ENCODE measurements at regions not wholly inside any gene's neighbourhood (a gene's known extent, or its start where the extent isn't known, plus 50 kb on each side); places are given as distances from the start of the nearest gene placed in this dataset.

- no peak for DNase-seq
These were observed 361.3 kb downstream of the PLPP3 start for GRCh38 chr1:56218023-56218422.

- peak in 1 of 14 donors; percentile 5 for DNase-seq
These were observed 363.1 kb downstream of the PLPP3 start for GRCh38 chr1:56216218-56216617.

GRCh38 chr1:56215771-56216170 lies 363.6 kb downstream of the PLPP3 start:
- DNase-seq = no peak

- no peak for DNase-seq
These were observed 364.3 kb downstream of the PLPP3 start for GRCh38 chr1:56215086-56215485.

- DNase-seq = no peak
These were observed 366.3 kb downstream of the PLPP3 start for GRCh38 chr1:56213068-56213467.

GRCh38 chr1:56212143-56212542 lies 367.2 kb downstream of the PLPP3 start:
- DNase-seq = no peak

- no peak for DNase-seq
These were observed 373.0 kb downstream of the PLPP3 start for GRCh38 chr1:56206391-56206790.

- no peak for DNase-seq
These were observed 375.2 kb downstream of the PLPP3 start for GRCh38 chr1:56204206-56204605.

GRCh38 chr1:56202796-56203492 lies 376.4 kb downstream of the PLPP3 start:
- no peak for DNase-seq

- DNase-seq = no peak
These were observed 377.2 kb downstream of the PLPP3 start for GRCh38 chr1:56202186-56202585.

- no peak for DNase-seq
These were observed 378.5 kb downstream of the PLPP3 start for GRCh38 chr1:56200896-56201295.

- DNase-seq = no peak
These were observed 378.9 kb downstream of the PLPP3 start for GRCh38 chr1:56200442-56200841.

GRCh38 chr1:56199956-56200355 lies 379.4 kb downstream of the PLPP3 start:
- no peak for DNase-seq

GRCh38 chr1:56199061-56199460 lies 380.3 kb downstream of the PLPP3 start:
- no peak for DNase-seq

- no peak for DNase-seq
These were observed 381.4 kb downstream of the PLPP3 start for GRCh38 chr1:56197946-56198345.

- no peak for DNase-seq
These were observed 382.5 kb downstream of the PLPP3 start for GRCh38 chr1:56196839-56197238.

- DNase-seq = no peak
These were observed 384.6 kb downstream of the PLPP3 start for GRCh38 chr1:56194701-56195300.

- no peak for DNase-seq
These were observed 385.7 kb downstream of the PLPP3 start for GRCh38 chr1:56193656-56194055.

GRCh38 chr1:56191369-56191768 lies 388.0 kb downstream of the PLPP3 start:
- DNase-seq = no peak

GRCh38 chr1:56190806-56191365 lies 388.5 kb downstream of the PLPP3 start:
- no peak for DNase-seq

- DNase-seq = peak in 1 of 14 donors; percentile 3
These were observed 389.2 kb downstream of the PLPP3 start for GRCh38 chr1:56189946-56190805.

- DNase-seq = peak in 1 of 14 donors; percentile 14
These were observed 389.9 kb downstream of the PLPP3 start for GRCh38 chr1:56189454-56189853.

GRCh38 chr1:56188855-56189254 lies 390.5 kb downstream of the PLPP3 start:
- DNase-seq = no peak

All from C1 segment of cervical spinal cord (tissue), 14 donors.